WTC11 (cell line): ENCODE measurements at regions not wholly inside any gene's neighbourhood (a gene's known extent, or its start where the extent isn't known, plus 50 kb on each side); places are given as distances from the start of the nearest gene placed in this dataset.

Experiments used
- ATAC-seq: fragments of 200-7000 bp; cut with Tn5 transposase; 2 replicates; pipeline ENCODE4 v1.10.0; 2021; ENCODE audit warnings: mild to moderate bottlenecking, moderate library complexity
- CTCF ChIA-PET: fragments of 300-600 bp; sonication (Branson Sonifier 250); formaldehyde crosslinking; loops from one replicate; lab custom pipeline; 2021; ENCODE audit warnings: antibody characterized with exemption; lab: Charles Lee
- POLR2A ChIA-PET: fragments of 350-600 bp; sonication (Branson Sonifier 250); formaldehyde crosslinking; loops from one replicate; lab custom pipeline; 2021; ENCODE audit warnings: antibody characterized with exemption; lab: Charles Lee
- DNase-seq: peaks from one replicate; pipeline ENCODE4 v3.0.0; 2021; ENCODE audit warnings: low spot score
- H3K27ac Mint-ChIP-seq: 2 replicates; pipeline ENCODE4 v1.8.0; 2021; ENCODE audit warnings: mixed read lengths
- H3K27me3 Mint-ChIP-seq: 2 replicates; pipeline ENCODE4 v1.8.0; 2021; ENCODE audit warnings: low read depth, mild to moderate bottlenecking, moderate library complexity, mixed read lengths
- H3K36me3 Mint-ChIP-seq: 2 replicates; pipeline ENCODE4 v1.8.0; 2021; ENCODE audit warnings: mixed read lengths
- H3K4me1 Mint-ChIP-seq: 2 replicates; pipeline ENCODE4 v1.8.0; 2022; ENCODE audit warnings: mixed read lengths
- H3K4me3 Mint-ChIP-seq: 2 replicates; pipeline ENCODE4 v1.8.0; 2021; ENCODE audit warnings: mild to moderate bottlenecking, moderate library complexity, mixed read lengths
- H3K9me3 Mint-ChIP-seq: 2 replicates; pipeline ENCODE4 v1.8.0; 2021; ENCODE audit warnings: mixed read lengths
- ELF4 ChIP-seq: sonication (generic); formaldehyde crosslinking; IDR thresholded peaks from 2 replicates; pipeline ENCODE4 v1.8.1; 2022; ENCODE audit warnings: low read depth, mild to moderate bottlenecking, moderate library complexity, missing genetic modification reagents
- ESRRA ChIP-seq: sonication (generic); formaldehyde crosslinking; IDR thresholded peaks from 2 replicates; pipeline ENCODE4 v1.8.1; 2022; ENCODE audit warnings: mild to moderate bottlenecking, missing genetic modification reagents, borderline replicate concordance
- ETV6 ChIP-seq: sonication (generic); formaldehyde crosslinking; IDR thresholded peaks from 2 replicates; pipeline ENCODE4 v1.8.1; 2022; ENCODE audit warnings: mild to moderate bottlenecking, missing genetic modification reagents
- IRF2 ChIP-seq: sonication (generic); formaldehyde crosslinking; IDR thresholded peaks from 2 replicates; pipeline ENCODE4 v1.8.0; 2022; ENCODE audit warnings: low read depth, missing genetic modification reagents, borderline replicate concordance
- KAT7 ChIP-seq: sonication (generic); formaldehyde crosslinking; IDR thresholded peaks from 2 replicates; pipeline ENCODE4 v1.8.1; 2023; ENCODE audit warnings: missing genetic modification reagents, mild to moderate bottlenecking, borderline replicate concordance
- MYBL2 ChIP-seq: sonication (generic); formaldehyde crosslinking; IDR thresholded peaks from 2 replicates; pipeline ENCODE4 v1.8.1; 2023; ENCODE audit warnings: mild to moderate bottlenecking, moderate library complexity, missing genetic modification reagents
- NFATC4 ChIP-seq: fragments of 250-450 bp; sonication (Bioruptor Pico); IDR thresholded peaks from 2 replicates; pipeline ENCODE4 v1.9.0; 2021; ENCODE audit warnings: mild to moderate bottlenecking
- NFE2L1 ChIP-seq: sonication (generic); formaldehyde crosslinking; IDR thresholded peaks from 2 replicates; pipeline ENCODE4 v1.8.1; 2023; ENCODE audit warnings: missing genetic modification reagents
- RORB ChIP-seq: fragments of 250-450 bp; sonication (Bioruptor Pico); IDR thresholded peaks from 2 replicates; pipeline ENCODE4 v1.9.0; 2021; ENCODE audit warnings: mild to moderate bottlenecking
- ZNF281 ChIP-seq: sonication (generic); formaldehyde crosslinking; IDR thresholded peaks from 2 replicates; pipeline ENCODE4 v1.8.0; 2023; ENCODE audit warnings: mild to moderate bottlenecking, missing genetic modification reagents
- TF ChIP-seq, protein P1 (sequence below): sonication (generic); formaldehyde crosslinking; IDR thresholded peaks from 2 replicates; pipeline ENCODE4 v1.8.0; 2023; ENCODE audit warnings: missing genetic modification reagents, mild to moderate bottlenecking, borderline replicate concordance
- TF ChIP-seq, protein P2 (sequence below): sonication (generic); formaldehyde crosslinking; IDR thresholded peaks from 2 replicates; pipeline ENCODE4 v1.8.1; 2023; ENCODE audit warnings: mild to moderate bottlenecking, missing genetic modification reagents

- no peak for TF ChIP-seq MYBL2
- TF ChIP-seq, protein P1, sequence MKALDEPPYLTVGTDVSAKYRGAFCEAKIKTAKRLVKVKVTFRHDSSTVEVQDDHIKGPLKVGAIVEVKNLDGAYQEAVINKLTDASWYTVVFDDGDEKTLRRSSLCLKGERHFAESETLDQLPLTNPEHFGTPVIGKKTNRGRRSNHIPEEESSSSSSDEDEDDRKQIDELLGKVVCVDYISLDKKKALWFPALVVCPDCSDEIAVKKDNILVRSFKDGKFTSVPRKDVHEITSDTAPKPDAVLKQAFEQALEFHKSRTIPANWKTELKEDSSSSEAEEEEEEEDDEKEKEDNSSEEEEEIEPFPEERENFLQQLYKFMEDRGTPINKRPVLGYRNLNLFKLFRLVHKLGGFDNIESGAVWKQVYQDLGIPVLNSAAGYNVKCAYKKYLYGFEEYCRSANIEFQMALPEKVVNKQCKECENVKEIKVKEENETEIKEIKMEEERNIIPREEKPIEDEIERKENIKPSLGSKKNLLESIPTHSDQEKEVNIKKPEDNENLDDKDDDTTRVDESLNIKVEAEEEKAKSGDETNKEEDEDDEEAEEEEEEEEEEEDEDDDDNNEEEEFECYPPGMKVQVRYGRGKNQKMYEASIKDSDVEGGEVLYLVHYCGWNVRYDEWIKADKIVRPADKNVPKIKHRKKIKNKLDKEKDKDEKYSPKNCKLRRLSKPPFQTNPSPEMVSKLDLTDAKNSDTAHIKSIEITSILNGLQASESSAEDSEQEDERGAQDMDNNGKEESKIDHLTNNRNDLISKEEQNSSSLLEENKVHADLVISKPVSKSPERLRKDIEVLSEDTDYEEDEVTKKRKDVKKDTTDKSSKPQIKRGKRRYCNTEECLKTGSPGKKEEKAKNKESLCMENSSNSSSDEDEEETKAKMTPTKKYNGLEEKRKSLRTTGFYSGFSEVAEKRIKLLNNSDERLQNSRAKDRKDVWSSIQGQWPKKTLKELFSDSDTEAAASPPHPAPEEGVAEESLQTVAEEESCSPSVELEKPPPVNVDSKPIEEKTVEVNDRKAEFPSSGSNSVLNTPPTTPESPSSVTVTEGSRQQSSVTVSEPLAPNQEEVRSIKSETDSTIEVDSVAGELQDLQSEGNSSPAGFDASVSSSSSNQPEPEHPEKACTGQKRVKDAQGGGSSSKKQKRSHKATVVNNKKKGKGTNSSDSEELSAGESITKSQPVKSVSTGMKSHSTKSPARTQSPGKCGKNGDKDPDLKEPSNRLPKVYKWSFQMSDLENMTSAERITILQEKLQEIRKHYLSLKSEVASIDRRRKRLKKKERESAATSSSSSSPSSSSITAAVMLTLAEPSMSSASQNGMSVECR (CRISPR knock-in tag) = no peak
- TF ChIP-seq, all 79 proteins: peak for 0
Observed at GRCh38 chr11:70500076-70500847, 101.9 kb downstream of the CTTN start (continued).

- peaks cover 6% of the 10 kb centered on the region for H3K4me1 Mint-ChIP-seq
- H3K9me3 Mint-ChIP-seq = no peaks in the 10 kb centered on the region
- TF ChIP-seq RORB (CRISPR knock-in tag) (no peak), KAT7 (CRISPR knock-in tag) (no peak), ELF4 (CRISPR knock-in tag) (no peak), NFE2L1 (CRISPR knock-in tag) (no peak), ZNF281 (CRISPR knock-in tag) (no peak), IRF2 (CRISPR knock-in tag) (no peak), ESRRA (CRISPR knock-in tag) (no peak), ETV6 (no peak), NFATC4 (no peak)
- TF ChIP-seq, protein P1 (CRISPR knock-in tag) = no peak
- TF ChIP-seq, protein P2, sequence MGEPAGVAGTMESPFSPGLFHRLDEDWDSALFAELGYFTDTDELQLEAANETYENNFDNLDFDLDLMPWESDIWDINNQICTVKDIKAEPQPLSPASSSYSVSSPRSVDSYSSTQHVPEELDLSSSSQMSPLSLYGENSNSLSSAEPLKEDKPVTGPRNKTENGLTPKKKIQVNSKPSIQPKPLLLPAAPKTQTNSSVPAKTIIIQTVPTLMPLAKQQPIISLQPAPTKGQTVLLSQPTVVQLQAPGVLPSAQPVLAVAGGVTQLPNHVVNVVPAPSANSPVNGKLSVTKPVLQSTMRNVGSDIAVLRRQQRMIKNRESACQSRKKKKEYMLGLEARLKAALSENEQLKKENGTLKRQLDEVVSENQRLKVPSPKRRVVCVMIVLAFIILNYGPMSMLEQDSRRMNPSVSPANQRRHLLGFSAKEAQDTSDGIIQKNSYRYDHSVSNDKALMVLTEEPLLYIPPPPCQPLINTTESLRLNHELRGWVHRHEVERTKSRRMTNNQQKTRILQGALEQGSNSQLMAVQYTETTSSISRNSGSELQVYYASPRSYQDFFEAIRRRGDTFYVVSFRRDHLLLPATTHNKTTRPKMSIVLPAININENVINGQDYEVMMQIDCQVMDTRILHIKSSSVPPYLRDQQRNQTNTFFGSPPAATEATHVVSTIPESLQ (CRISPR knock-in tag) = no peak
- CTCF ChIA-PET = interaction anchor here (0.7 to 3.0 kb wide), 2 partner anchors 10 to 100 kb away, joined by 4 to 10 read pairs; no protein-coding TSS in a partner anchor
- no peaks in the 10 kb centered on the region for H3K27me3 Mint-ChIP-seq
- DNase-seq = no peak
- no peak overlapping the region for H3K27ac Mint-ChIP-seq
- no peak for ATAC-seq
- no peaks in the 10 kb centered on the region for H3K36me3 Mint-ChIP-seq
- no peak overlapping the region for H3K4me3 Mint-ChIP-seq
- POLR2A ChIA-PET = no interaction called here
Observed at GRCh38 chr11:70501051-70501901, 102.9 kb downstream of the CTTN start.
